Spleen (tissue), 7 donors: ENCODE measurements at regions not wholly inside any gene's neighbourhood (a gene's known extent, or its start where the extent isn't known, plus 50 kb on each side); places are given as distances from the start of the nearest gene placed in this dataset.

Experiments used
- CTCF ChIP-seq, 11 experiments: fragments of 200-600 bp in 7 of 11; fragments of 450-650 bp in 4 of 11; sonication (generic) in 4 of 11; IDR thresholded peaks in 8 of 11; conservative IDR thresholded peaks in 3 of 11; 1 replicate in 7 of 11; 2 replicates in 4 of 11; pipeline versions ENCODE4 v1.4.0 to v1.8.0; 2016 to 2021; ENCODE audit warnings: antibody characterized with exemption in 11 of 11, inconsistent platforms in 4 of 11, mild to moderate bottlenecking in 1 of 11
- POLR2AphosphoS5 ChIP-seq, 3 donors: sonication (generic); formaldehyde crosslinking; IDR thresholded peaks; one replicate each; pipeline ENCODE4 v1.5.1; 2017; ENCODE audit warnings: antibody characterized with exemption in 3 of 3
- donor health status: DM: no; HTN: no; CAD: no; lungs with moderate emphysema.
- donor health status: DM: no; HTN: no; CAD: no.
- donor health status: DM: no; HTN: no; CAD: no.

- no peak for TF ChIP-seq CTCF (IDR thresholded peaks at IDR 0.05 in 8 of 11, conservative IDR thresholded peaks at IDR 0.05 in 3 of 11)
- no peak for TF ChIP-seq POLR2AphosphoS5 (IDR thresholded peaks at IDR 0.05)
Observed at GRCh38 chr10:90047243-90047729, 345.9 kb downstream of the KIF20B start.
